ENCODE measurements at regions not wholly inside any gene's neighbourhood (a gene's known extent, or its start where the extent isn't known, plus 50 kb on each side); places are given as distances from the start of the nearest gene placed in this dataset.
"Not testable (repeated sequence)": the region's sequence is repeated elsewhere in the genome, so short reads cannot be mapped to it uniquely, and the experiment has no call there.

GRCh38 chr4:160117686-160118085, 1014.8 kb downstream of the RAPGEF2 start:
- H3K4me2 ChIP-seq (ENCODE audit: extremely low read depth, insufficient read depth, low read length) = no peak overlapping the region
- no peak overlapping the region for H3K9ac ChIP-seq (ENCODE audit: insufficient read depth, low read length)
- no peak overlapping the region for H3K27ac ChIP-seq (ENCODE audit: insufficient read depth, low read length)
- no peak for DNase-seq (ENCODE audit: low read depth in 2 of 2)
- H3K79me2 ChIP-seq (ENCODE audit: control insufficient read depth, insufficient read depth, low read length) = no peaks in the 10 kb centered on the region
- no peaks in the 10 kb centered on the region for H3K9me3 ChIP-seq (ENCODE audit: control insufficient read depth, insufficient read depth, low read depth, low read length)
- H3K4me1 ChIP-seq (ENCODE audit: control insufficient read depth, extremely low read depth, insufficient read depth, low read length) = no peaks in the 10 kb centered on the region
- H2AFZ ChIP-seq (ENCODE audit: low read length) = no peak overlapping the region
- no peaks in the 10 kb centered on the region for H4K20me1 ChIP-seq (ENCODE audit: control insufficient read depth, extremely low read depth, insufficient read depth, low read length)
- no peaks in the 10 kb centered on the region for H3K27me3 ChIP-seq (ENCODE audit: control insufficient read depth, insufficient read depth, low read length)
- no peak overlapping the region for H3K4me3 ChIP-seq (replicated peaks in 1 of 4; ENCODE audit: control extremely low read depth in 1 of 4, insufficient read depth in 1 of 4, low read depth in 3 of 4, low read length in 4 of 4)
- TF ChIP-seq EZH2 (IDR thresholded peaks at IDR 0.05; ENCODE audit: low read length, missing control alignments) = no peak
- no peak for TF ChIP-seq CTCF (conservative IDR thresholded peaks at IDR 0.05 in 1 of 2, IDR thresholded peaks at IDR 0.05 in 1 of 2; ENCODE audit: low read depth in 1 of 2, low read length in 2 of 2)
- no peaks in the 10 kb centered on the region for H3K36me3 ChIP-seq (ENCODE audit: control insufficient read depth, insufficient read depth, low read length)

DNA sequence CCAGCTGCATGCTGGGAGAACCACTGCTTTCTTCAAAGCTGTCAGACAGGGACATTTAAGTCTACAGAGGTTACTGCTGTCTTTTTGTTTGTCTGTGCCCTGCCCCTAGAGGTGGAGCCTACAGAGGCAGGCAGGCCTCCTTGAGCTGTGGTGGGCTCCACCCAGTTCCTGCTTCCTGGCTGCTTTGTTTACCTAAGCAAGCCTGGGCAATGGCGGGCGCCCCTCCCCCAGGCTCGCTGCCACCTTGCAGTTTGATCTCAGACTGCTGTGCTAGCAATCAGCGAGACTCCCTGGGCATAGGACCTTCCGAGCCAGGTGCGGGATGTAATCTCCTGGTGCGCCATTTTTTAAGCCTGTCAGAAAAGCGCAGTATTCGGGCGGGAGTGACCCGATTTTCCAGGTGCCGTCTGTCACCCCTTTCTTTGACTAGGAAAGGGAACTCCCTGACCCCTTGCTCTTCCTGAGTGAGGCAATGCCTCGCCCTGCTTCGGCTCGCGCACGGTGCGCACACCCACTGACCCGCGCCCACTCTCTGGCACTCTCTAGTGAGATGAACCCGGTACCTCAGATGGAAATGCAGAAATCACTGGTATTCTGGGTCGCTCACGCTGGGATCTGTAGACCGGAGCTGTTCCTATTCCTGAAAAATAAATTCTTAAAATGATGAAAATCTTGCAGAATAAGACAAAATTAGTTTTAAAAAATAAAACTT, 1022.9 kb downstream of the RAPGEF2 start:
- H4K20me1 ChIP-seq (ENCODE audit: control insufficient read depth, extremely low read depth, insufficient read depth, low read length); DNase-seq (ENCODE audit: low read depth in 2 of 2); H3K4me2 ChIP-seq (ENCODE audit: extremely low read depth, insufficient read depth, low read length); H3K9me3 ChIP-seq (ENCODE audit: control insufficient read depth, insufficient read depth, low read depth, low read length); H3K79me2 ChIP-seq (ENCODE audit: control insufficient read depth, insufficient read depth, low read length); H2AFZ ChIP-seq (ENCODE audit: low read length); H3K9ac ChIP-seq (ENCODE audit: insufficient read depth, low read length); H3K36me3 ChIP-seq (ENCODE audit: control insufficient read depth, insufficient read depth, low read length); H3K4me1 ChIP-seq (ENCODE audit: control insufficient read depth, extremely low read depth, insufficient read depth, low read length); H3K27ac ChIP-seq (ENCODE audit: insufficient read depth, low read length); H3K4me3 ChIP-seq (replicated peaks in 1 of 4; ENCODE audit: control extremely low read depth in 1 of 4, insufficient read depth in 1 of 4, low read depth in 3 of 4, low read length in 4 of 4); H3K27me3 ChIP-seq (ENCODE audit: control insufficient read depth, insufficient read depth, low read length): not testable (repeated sequence)

DNA sequence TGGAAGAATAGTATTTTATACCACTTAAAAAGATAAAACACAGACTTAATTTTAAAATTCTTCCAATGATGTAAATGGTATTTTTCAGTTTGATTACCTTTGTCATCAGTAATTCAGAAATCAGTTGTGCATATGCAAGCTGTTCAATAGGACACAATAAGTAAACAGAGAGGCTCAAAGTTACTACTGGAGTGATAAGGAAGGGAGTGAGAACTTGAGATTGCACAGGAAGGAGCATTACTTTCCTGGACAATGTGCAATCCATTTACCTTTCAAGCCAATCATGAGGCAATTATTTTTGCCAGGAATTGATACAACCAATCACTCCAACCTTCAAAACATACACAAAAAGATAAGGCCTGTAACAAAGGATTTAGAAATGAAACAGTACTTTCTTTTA, 1024.3 kb downstream of the RAPGEF2 start:
- H3K79me2 ChIP-seq (ENCODE audit: control insufficient read depth, insufficient read depth, low read length) = no peaks in the 10 kb centered on the region
- no peak overlapping the region for H3K4me3 ChIP-seq (replicated peaks in 1 of 4; ENCODE audit: control extremely low read depth in 1 of 4, insufficient read depth in 1 of 4, low read depth in 3 of 4, low read length in 4 of 4)
- H3K36me3 ChIP-seq (ENCODE audit: control insufficient read depth, insufficient read depth, low read length) = no peaks in the 10 kb centered on the region
- no peak overlapping the region for H2AFZ ChIP-seq (ENCODE audit: low read length)
- DNase-seq (ENCODE audit: low read depth in 2 of 2) = no peak
- H3K4me2 ChIP-seq (ENCODE audit: extremely low read depth, insufficient read depth, low read length) = no peak overlapping the region
- H3K27me3 ChIP-seq (ENCODE audit: control insufficient read depth, insufficient read depth, low read length) = no peaks in the 10 kb centered on the region
- no peaks in the 10 kb centered on the region for H4K20me1 ChIP-seq (ENCODE audit: control insufficient read depth, extremely low read depth, insufficient read depth, low read length)
- no peaks in the 10 kb centered on the region for H3K9me3 ChIP-seq (ENCODE audit: control insufficient read depth, insufficient read depth, low read depth, low read length)
- TF ChIP-seq CTCF (conservative IDR thresholded peaks at IDR 0.05 in 1 of 2, IDR thresholded peaks at IDR 0.05 in 1 of 2; ENCODE audit: low read depth in 1 of 2, low read length in 2 of 2) (no peak), EZH2 (IDR thresholded peaks at IDR 0.05; ENCODE audit: low read length, missing control alignments) (no peak)
- H3K27ac ChIP-seq (ENCODE audit: insufficient read depth, low read length) = no peak overlapping the region
- H3K9ac ChIP-seq (ENCODE audit: insufficient read depth, low read length) = no peak overlapping the region
- no peaks in the 10 kb centered on the region for H3K4me1 ChIP-seq (ENCODE audit: control insufficient read depth, extremely low read depth, insufficient read depth, low read length)

Data from fibroblast of lung (primary cell).